ENCODE measurements at regions not wholly inside any gene's neighbourhood (a gene's known extent, or its start where the extent isn't known, plus 50 kb on each side); places are given as distances from the start of the nearest gene placed in this dataset.

DNA sequence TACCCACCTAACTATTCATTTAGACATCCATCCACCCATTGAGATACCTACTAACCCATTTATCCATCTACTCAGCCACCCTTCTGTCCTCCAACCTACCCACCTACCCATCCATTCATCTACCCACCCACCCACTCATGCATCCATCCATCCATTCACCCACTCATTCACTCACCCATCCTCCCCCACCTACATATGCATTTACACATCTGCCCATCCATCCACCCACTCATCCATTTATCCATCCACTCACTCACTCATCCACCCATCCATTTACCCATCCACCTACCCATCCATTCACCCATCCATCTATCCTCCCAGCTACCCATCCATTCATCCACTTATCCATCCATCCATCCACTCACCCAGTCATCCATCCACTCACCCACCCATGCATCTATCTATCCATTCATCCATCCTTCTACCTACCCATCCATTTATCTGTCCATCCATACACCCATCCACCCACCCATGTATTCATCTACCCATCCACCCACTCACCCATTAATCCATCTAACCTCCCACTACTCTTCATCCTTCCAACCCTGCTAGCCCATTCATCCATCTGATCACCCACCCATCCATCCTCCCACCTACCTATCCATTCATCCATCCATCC is 378.7 kb downstream of the CTTN start:
- no peak for DNase-seq

DNA sequence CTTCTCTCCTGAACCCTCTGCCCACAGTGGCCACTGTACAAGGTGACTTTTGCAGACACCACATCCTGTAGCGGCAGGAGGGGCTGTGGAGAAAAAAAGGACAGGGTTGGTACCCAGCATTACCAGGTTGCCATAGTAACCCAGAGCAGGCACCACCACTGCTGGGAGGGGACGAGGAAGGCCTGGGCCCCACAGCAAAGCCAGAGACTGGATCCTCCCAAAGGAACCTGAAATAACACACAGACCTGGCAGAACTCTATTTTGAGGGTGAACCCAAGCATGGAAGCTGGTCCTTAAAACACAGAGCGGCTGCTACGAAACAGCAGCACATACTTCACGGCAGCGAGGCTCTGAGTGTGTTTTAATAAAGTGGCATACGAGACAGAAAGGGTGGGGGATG is 380.6 kb downstream of the CTTN start:
- peak; percentile 31 for DNase-seq

DNA sequence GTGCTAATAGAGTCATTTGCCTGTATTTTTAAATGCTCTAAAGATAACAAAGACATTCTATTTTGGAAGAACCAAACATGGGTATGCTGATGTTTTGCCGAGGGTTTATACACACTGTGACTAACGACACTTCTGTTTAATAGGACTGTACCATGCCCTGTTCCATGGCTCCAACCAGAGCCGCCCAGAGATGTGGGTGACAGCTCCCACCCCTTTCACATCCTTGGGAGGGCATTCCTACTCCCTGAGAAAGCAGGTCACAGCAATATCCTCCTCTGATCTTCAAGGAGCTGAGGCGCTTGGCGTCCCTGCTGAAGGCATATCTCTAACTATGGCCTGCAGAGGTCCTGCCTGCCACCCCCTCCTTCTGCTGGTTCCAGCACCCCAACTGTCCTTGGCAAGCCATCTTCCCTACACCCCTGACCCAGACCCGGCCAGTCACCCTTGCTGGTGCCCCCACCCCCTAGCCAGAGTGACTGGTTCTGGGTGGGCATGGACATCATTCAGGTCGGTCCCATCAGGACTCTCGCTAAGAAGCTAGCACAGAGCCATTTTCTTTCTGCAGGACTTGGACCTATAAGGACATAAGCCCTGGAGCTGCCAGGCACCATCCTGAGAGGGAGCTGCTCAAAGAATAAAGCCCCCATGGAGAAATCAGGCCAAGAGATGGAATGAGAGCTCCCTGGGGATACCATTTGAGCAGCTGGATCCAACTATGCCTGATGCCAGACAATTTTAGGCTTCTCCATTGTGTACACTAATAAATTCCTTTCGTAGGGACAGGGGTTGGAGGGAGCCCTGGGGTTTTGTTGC is 381.3 kb downstream of the CTTN start:
- DNase-seq, result no peak

DNA sequence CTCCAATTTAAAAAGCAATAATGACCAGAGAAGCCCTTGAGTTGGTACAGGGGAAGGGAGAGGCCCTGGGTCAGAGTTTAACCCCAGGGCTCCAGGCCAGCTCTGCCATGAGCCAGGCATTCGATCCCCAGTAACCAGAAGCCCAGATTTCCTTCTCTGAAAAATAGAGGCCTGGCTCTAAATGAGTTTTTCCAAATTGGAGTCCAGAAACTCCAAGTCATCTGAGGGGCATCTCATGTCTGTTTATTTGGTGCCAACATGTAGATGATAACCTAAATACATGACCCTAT is 381.9 kb downstream of the CTTN start:
- DNase-seq, result no peak

DNA sequence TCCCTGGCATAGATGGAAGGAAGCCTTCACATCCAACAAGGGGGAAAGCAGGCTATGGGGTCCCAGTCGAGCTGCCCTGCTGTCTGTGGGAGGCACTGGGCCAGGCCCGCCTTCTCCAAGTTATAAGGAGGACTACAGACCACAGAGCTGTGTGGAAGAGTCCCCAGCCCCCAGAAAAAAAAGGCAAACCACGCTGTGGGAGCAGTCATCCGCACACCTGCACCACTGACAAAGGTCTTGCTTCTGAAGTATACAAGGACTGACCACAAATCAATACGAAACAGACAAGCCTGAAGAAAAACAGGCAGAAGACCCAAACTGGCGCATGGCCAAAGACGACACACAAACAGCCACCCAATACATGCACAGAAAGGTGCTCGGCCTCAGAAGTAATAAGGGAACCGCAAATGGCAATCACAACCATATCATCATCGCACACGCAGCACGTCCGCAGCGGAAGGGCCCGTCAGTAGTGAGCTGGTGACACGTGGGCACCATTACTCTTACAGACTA is 384.1 kb downstream of the CTTN start:
- peak; percentile 77 for DNase-seq

DNA sequence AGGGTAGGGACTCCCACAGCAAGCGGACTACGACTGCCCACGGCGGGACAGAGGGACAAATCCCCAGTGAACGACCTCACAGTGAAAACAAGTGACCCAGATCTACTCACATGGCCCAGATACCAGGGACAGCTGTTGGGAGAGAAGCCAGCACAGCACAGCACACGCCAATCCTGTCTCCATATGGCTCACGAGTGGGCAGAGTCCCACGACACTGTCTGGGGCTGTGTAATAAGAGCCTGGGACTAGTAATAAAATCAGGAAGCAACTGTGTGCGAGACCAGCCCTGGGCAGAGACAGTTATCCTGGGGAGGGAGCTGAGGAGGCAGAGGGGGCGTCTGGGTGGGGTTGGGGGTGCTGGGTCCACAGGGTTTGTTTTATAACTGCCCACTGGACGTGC is 385.0 kb downstream of the CTTN start:
- no peak for DNase-seq

DNA sequence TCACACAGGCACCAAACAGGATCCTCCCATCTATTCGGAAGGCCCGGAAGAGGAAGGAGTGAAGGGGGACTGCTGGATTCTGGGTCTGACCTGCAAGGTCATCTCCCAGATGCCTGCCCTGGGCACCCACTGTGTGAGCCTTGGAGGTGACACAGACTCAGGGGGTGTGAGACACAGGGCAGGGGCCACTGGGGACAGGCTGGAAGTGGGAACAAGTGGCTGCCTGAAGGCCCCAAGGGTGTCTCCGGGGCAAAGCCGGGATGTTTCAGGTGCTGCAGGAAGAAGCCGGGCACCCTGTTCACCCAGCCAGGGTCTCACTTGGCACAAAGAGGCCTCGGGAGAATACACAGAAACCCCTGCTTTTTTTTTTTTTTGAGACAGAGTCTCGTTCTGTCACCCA is 385.5 kb downstream of the CTTN start:
- DNase-seq, result no peak

DNA sequence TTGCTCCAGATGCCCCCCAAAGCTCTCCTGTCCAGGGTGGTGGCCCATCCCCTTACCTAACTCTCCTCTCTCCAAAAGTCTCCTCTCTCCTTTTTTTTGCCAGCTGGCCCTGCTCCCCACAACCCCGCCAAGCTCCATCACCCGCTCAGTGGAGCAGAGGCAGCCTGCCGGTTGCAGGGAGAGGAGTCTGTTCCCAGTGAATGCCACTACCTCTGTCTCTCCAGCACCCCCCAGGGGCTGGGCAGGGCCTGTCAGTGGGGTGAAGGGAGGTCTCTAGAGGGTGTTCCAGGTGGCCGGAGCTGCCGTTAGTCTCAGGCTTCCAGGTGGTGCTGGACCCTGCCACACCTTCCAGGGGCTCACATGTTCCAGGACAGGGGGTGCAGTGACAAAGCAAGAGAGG is 387.0 kb downstream of the CTTN start:
- no peak for DNase-seq

DNA sequence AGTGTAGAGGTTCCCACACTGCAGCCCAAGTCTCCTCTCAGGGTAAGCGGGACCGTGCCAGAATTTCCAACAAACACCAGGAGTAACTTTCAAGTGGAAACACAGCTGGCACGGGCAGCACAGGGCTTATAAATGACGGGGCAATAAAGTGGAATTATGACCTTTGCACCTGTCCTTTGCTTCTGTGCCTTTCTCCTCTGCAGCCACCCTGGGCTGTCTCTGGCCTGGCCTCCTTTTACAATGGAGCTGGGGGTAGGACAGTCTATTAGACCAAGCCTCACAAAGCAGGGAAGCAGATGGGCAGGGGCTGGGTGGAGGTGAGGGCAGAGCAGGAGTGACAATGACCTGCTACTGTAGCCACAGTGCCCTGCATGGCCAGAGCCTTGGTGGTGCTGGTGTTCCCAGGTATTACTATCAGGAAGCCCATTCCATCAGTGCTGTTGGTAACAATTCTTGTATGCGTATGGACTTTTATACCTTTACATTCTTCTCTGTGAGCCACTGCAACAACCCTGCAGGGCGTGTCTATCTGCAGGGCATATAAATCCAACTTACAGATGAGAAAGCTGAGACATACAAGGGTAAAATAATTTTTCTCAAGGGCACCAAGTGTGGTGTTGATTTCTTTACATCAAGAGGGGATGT is 387.8 kb downstream of the CTTN start:
- no peak for DNase-seq

DNA sequence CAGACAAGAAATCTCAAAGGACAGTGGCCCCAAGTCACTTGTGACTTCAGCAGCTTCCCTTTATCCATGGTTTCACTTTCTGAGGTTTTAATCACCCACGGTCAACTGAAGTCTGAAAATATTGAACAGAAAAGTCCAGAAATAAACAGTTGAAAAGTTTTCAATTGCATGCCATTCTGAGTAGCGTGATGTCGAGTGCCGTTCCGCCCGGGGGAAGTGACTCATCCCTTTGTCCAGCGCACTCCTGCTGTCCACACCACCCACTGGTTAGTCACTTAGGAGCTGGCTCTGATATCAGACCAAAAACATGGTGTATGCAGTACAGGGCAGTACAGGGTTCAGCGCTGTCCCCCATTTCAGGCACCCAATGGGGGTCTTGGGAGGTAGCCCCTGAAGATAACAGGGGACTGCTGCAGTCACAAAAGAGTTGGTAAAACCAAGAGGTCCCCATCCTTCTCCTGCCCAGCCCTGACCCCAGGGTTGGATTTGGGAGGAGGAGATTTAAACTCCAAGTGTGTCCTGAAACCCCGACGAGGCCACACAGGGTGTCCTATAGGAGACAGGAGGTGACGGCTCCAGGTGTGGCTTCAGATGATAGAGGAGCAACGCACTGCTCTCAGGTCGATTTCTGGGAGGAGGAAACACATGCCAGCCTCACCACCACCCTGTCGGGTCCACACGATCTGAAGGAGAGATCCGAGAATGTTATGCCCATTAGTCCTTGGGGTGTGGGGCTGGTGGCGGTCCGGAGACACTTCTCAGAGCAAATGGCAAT is 390.1 kb downstream of the CTTN start:
- DNase-seq, result no peak

DNA sequence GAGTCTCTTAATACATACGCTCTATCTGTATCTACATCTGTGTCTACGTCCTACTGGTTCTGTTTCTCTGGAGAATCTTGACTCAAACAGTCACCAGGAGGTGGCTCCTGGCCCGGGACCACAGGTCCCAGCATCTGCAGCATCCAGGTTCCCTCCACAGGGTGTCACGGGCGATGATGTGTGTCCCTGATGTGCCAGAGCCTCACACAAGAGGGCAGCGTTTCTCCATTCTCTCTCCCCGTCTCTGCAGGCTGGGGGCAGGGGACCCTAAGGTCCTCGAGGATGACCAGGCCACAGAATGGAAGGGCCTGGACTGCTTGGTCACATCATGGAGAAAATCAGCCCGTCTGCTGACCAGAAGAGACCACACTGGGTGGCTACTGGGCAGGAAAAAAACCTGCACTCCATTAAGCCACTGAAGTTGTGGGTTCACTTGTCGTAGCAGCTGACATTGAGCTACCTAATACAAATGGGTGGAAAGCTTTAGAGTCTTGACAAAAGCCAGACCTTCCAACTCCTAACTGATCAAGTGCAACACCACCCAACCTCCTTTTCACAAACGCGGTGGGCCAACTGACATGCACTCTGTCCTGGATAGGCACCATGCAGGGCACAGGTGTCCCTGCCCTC is 392.5 kb downstream of the CTTN start:
- no peak for DNase-seq

DNA sequence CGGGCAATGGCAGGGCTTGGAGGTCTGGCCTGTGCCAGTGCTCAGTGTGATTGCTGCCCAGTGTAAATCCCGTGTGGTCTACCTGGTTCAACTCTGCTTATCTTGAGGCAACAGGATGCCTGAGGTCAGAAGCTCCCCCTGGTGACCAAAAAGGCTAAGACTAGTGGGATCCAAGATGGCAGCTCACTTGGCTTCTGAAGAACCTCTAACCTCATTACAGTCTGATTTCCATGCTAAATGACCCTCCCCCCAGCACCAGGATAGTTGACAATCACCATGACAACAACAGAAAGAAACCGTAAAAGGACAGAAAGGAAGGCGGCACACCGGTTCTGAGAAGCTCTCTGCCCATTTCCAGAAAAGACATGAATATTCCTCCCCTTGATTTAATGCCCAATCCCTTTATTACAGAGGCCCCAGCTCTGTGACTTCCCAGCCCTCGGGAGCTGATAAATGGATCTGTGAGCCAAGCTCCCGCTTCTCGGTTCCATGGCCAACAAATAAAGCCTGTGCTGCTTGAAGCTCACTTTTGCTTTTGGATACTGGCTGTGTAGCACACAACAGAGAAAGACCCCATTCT is 398.4 kb downstream of the CTTN start:
- no peak for DNase-seq

DNA sequence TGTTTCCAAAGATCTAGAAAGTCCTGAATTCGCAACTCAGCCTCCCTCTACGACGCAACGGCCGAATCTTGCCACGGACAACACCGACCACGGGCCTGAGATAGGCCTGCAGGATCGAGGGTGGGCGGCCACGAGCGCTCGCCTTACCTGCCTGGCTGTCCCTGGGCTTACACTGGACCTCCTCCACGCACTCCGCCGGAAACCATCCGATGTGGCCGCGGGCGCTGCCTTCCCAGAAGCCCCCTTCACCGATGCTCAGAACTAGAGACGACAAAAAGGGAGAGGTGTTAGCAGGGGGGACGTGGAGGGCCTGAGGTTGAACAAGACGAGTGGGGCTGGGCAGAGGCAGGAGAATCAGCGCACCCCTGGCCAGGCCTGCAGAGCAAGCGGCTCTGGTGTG is 400.0 kb downstream of the CTTN start:
- no peak for DNase-seq

DNA sequence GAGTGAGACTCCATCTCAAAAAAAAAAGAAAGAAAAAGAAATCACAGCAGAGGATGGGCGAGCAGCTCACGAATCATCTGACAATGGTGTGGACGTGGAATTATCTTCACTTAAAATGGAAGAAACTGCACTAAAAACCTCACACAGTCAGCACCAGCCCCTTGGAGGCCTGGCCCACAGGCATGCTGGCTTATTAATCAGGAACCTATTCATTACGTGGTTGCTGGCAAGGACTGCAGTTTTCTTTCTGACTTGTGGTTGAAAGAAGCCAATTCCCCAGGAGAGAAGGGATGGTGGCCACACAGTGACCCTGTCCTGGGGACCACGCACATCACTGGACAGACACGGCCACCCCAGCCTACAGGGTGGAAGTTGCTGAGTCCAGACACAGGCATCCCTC is 401.1 kb downstream of the CTTN start:
- no peak for DNase-seq

DNA sequence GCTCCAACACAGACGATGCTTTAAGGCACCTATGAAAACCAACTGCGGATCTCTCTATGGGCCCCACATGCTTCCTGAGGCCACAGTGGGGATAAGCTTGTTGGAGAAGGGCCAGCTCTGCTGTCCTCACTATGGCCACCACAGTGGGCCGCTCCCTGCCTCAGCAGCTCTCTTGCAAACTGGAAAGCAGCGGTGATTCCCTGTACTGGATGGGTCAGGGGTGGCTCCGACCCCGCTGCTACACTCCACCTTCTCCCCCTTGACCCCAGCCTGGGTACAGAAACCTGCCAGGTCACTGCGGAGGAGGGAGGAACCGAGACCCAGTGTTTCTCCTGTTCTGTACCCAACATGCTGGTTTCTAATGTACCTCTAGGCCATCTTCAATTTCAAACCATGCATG is 403.9 kb downstream of the CTTN start:
- DNase-seq, result no peak

DNA sequence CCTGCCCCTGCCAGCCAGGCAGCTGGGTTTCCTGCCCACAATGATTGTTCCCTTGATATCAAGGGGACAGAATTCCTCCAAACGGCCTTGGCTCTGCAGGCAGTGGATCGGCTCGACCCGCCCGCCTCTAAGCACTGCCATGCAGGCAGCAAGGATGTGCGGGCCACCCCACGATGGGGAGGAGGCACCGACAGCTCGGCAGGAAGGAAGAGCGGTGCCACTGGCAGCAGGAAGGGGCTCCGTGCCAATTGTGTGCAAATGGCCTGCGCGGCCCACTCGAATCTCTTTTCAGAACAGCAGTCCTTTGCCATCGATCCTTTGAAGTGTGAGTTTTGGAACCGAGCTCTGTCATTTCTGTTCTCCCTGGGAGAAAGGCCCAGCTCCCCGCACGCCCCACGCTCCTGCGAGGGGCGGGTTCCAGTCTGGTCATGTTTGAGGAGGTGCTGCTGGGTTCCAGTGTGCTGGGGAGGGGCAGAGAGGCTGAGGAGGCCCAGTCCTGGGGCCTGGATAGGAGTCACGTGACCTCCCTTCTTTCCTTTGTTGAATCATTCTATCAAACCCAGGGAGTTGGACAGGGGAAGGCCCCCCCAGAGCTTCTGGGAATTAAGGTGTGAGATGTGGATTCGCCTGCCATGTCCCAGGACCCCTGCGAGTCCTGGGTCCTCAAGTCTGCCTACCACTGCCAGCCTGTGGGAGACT is 406.0 kb downstream of the CTTN start:
- no peak for DNase-seq

DNA sequence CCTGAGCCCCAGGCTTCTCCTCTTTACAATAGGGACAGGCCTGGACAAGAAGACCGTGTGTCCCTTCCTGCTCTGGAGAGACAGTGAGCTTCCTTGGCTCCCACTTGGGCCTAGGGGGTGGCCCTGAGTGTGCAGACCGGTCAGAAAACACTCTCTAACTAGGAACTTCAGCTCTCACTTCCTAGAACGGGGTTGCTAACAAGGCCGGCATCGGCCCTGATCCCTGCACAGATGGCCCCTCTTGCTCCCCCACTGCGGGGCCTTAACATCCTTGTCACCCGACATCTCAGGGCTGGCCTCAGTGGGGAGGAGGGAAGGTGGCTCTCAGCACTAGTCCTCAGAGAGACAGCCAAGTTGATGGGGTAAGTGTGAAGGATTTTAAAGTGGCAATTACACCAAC is 406.9 kb downstream of the CTTN start:
- DNase-seq, result no peak

DNA sequence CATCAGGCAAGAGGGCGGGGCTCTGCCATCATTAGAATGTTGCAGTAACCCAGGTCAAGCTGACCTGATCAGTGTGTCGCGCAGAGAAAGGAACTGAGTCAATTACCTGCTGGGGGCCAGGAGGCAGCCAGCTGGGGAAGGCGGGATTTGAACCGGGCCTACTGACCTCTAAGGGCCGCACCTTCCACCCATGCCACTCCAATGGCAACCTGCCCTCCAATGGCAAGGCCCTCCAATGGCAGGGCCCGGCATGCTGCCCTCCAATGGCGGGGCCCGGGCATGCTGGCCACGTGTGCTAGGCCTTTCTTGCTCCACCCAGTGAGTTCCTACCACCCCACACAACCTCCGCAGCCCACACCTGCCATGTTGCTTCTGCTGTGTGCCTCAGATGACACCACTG is 407.6 kb downstream of the CTTN start:
- no peak for DNase-seq

DNA sequence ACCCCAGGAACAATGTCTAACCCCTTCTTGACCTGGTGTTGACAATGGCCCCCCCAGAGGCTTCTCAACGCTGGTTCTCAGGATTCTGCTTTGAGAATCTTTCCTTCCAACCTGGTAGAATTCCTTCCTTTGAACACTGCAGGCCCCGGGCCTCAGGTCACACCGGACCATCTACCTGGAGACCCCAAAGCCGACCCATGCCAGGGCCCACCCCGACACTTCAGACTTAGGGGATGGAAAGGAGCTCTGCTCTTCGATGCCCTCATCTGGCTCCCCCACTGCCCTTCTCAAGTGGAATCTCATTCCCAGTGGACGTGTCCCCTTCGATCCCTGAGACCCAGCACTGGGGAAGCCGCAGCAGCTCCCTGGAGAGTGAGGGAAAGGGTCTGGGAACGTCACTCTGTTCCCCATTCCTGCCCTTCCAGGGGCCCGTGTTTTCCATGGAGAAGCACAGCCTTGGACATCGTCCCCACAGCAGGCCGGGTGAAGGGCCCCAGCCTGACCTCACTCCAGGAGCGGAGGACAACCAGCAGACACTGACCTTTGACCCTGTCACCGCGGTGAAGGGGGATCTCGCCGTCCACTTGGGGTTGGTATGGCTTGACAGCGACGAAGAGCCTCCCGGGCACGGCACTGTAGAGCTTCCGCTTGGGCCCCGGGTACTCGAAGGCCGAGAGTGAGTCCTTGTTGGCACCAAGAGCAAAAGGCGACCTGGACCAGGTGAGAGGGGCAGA is 408.3 kb downstream of the CTTN start:
- DNase-seq, result no peak

DNA sequence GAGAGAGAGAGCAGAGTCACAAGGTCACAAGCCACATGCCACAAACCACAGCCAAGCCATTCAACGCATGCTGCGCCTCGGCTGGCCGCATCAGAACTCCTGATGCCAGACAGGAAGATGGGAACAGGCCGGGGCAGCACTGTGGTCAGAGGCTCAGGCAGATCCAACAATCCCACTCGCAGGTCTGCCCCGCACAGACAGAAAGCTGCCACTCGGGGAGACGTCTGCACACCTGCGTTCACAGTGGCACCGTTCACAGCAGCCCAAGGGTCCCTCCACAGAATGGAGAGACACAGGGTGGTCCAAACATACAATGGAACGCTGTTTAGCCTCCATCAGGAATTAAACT is 408.8 kb downstream of the CTTN start:
- DNase-seq, result no peak

DNA sequence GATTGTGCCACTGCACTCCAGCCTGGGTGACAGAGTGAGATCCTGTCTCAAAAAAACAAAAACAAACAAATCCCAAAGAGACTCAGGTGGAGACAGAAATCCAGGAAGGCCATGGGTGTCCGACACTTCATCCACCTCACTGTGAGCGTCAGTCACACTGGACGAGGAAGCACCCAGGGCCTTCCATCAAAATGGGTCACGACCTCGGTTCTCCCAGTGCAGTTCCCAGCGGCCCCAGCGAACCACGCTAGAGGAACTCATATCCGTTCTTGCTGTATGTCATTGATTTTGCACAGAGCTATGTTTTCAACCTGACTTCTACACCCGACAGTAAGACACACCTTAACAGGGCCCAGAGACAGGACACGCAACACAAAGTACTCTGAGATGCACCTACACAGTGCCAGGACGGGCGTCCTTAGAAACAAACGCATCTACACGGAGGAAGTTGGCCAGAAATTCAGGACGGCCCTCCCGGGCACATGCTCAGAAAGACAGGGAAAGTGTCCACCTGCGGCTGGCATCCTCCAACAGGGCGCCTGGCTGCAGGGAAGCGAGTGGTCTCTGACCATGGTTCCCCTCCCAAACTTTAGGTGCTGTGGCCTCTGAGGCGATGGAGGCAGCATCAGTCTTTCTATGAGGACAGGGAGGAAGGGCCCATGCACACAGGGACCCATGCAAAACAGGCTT is 410.5 kb downstream of the CTTN start:
- DNase-seq, result no peak
